Esophagus muscularis mucosa (tissue), 4 donors: ENCODE measurements at regions not wholly inside any gene's neighbourhood (a gene's known extent, or its start where the extent isn't known, plus 50 kb on each side); places are given as distances from the start of the nearest gene placed in this dataset.

Experiments used
- DNase-seq: peaks from one replicate; pipeline ENCODE4 v3.0.0-alpha.2; 2017; ENCODE audit errors: extremely low spot score
- H3K27ac ChIP-seq, 4 donors: fragments of 200-600 bp; sonication (generic); replicated peaks in 1 of 4; 1 replicate in 3 of 4; 2 replicates in 1 of 4; pipeline ENCODE4 v1.5.1; 2016 to 2019; ENCODE audit warnings: mild to moderate bottlenecking in 1 of 4
- H3K27me3 ChIP-seq, 4 donors: fragments of 200-600 bp; sonication (generic); one replicate each; pipeline versions ENCODE4 v1.5.1 to v1.6.0; 2016 to 2019
- H3K36me3 ChIP-seq, 4 donors: fragments of 200-600 bp; sonication (generic); one replicate each; pipeline ENCODE4 v1.5.1; 2016 to 2019
- H3K4me1 ChIP-seq, 4 donors: fragments of 200-600 bp; sonication (generic); one replicate each; pipeline ENCODE4 v1.5.1; 2016 to 2019
- H3K4me3 ChIP-seq, 4 donors: fragments of 200-600 bp; sonication (generic); 1 replicate in 2 of 4; 2 replicates in 2 of 4; pipeline ENCODE4 v1.5.1; 2016 to 2019; ENCODE audit warnings: mild to moderate bottlenecking in 4 of 4, moderate library complexity in 1 of 4
- H3K9me3 ChIP-seq, 4 donors: fragments of 200-600 bp; sonication (generic); 1 replicate in 3 of 4; 2 replicates in 1 of 4; pipeline ENCODE4 v1.5.1; 2016 to 2019
- EP300 ChIP-seq: sonication (generic); formaldehyde crosslinking; IDR thresholded peaks from one replicate; pipeline ENCODE4 v1.6.1; 2017; ENCODE audit warnings: antibody characterized with exemption
- POLR2A ChIP-seq: fragments of 450-650 bp; IDR thresholded peaks from one replicate; pipeline ENCODE4 v1.6.1; 2017; ENCODE audit warnings: antibody characterized with exemption, moderate library complexity, mild to moderate bottlenecking, low read depth
- POLR2AphosphoS5 ChIP-seq, 2 donors: sonication (generic); formaldehyde crosslinking; IDR thresholded peaks; one replicate each; pipeline ENCODE4 v1.6.1; 2017; ENCODE audit warnings: antibody characterized with exemption in 2 of 2
- WGBS: methylation state at CpG from one replicate; pipeline ENCODE4 v1.1.5; 2018; 5-methylcytosine and 5-hydroxymethylcytosine counted together
- intact Hi-C: fragments of 100-400 bp; cut with DNase I; formaldehyde crosslinking; loops from one replicate; pipeline ENCODE4 v1.15.1; 2023
- TF ChIP-seq, protein P1 (sequence below), 3 experiments: fragments of 200-600 bp in 2 of 3; fragments of 450-650 bp in 1 of 3; sonication (generic) in 2 of 3; IDR thresholded peaks; one replicate each; pipeline ENCODE4 v1.5.1; 2017 to 2019; ENCODE audit warnings: antibody characterized with exemption in 3 of 3, mild to moderate bottlenecking in 2 of 3, moderate library complexity in 1 of 3

DNA sequence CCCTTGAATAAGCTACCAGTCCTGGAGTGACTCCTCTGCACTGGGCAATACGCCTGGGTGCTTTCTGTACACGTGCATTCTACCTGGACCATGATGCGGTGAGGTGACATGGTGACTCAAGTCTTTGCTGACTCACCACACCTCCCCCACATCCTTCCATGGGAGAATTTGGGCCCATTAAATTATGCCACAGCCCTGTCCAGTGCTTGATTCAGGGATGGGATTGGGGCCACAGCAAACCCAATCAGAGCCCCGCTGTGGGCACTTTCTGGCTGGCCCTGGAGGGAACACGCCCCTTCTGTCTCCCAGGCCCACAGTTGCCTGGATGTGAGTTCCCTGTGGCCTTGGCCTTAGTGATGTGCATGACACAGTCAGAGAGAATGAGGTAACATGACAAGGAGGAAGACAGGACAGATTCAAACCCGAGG lies 86.9 kb downstream of the LRRC30 start:
- H3K4me1 ChIP-seq, result no peaks in the 10 kb centered on the region
- TF ChIP-seq, protein P1, sequence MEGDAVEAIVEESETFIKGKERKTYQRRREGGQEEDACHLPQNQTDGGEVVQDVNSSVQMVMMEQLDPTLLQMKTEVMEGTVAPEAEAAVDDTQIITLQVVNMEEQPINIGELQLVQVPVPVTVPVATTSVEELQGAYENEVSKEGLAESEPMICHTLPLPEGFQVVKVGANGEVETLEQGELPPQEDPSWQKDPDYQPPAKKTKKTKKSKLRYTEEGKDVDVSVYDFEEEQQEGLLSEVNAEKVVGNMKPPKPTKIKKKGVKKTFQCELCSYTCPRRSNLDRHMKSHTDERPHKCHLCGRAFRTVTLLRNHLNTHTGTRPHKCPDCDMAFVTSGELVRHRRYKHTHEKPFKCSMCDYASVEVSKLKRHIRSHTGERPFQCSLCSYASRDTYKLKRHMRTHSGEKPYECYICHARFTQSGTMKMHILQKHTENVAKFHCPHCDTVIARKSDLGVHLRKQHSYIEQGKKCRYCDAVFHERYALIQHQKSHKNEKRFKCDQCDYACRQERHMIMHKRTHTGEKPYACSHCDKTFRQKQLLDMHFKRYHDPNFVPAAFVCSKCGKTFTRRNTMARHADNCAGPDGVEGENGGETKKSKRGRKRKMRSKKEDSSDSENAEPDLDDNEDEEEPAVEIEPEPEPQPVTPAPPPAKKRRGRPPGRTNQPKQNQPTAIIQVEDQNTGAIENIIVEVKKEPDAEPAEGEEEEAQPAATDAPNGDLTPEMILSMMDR (IDR thresholded peaks at IDR 0.05), result no peak
- TF ChIP-seq POLR2A, result no peak
- no peak for TF ChIP-seq EP300
- no peak for TF ChIP-seq POLR2AphosphoS5 (IDR thresholded peaks at IDR 0.05)
- intact Hi-C loops, result no loop called here

DNA sequence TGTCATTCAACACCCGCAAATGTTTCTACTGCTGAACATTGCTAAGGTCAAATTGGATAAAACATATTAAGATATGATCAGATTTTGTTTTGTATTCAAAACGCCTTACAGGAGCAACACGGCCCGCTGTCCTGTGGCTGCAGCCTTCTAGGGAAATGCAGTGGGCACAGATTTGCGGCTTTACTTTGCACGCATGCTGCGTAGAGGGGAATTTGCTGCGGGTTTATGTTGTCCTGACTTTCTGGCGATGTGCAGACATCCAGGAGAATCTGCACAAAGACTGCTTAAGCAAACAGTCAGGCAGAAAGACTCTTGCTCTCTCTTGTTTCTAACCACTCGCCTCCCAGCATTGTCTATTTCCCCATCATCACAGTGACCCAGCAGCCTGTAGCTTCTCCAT lies 88.3 kb downstream of the LRRC30 start:
- peaks cover 0 to 5% (median 0%) of the 10 kb centered on the region in 4 donors for H3K4me1 ChIP-seq
- DNase-seq, result peak; percentile 89
- H3K27ac ChIP-seq, result no peak overlapping the region
- 87% methylated on average over 10 of the region's 10 CpGs for WGBS
- intact Hi-C loops, result no loop called here
- no peak overlapping the region for H3K4me3 ChIP-seq
- TF ChIP-seq, protein P1 (IDR thresholded peaks at IDR 0.05), result no peak
- TF ChIP-seq POLR2A (no peak), POLR2AphosphoS5 (IDR thresholded peaks at IDR 0.05) (no peak), EP300 (no peak)
- H3K36me3 ChIP-seq, result no peaks in the 10 kb centered on the region
- no peaks in the 10 kb centered on the region for H3K27me3 ChIP-seq
- no peaks in the 10 kb centered on the region for H3K9me3 ChIP-seq

More for the DNA sequence above, 86.9 kb downstream of the LRRC30 start:
- Histone ChIP-seq H3K27me3 (no peaks in the 10 kb centered on the region), H3K4me3 (no peak overlapping the region), H3K9me3 (peaks cover 0 to 7% (median 2%) of the 10 kb centered on the region in 4 donors), H3K36me3 (no peaks in the 10 kb centered on the region), H3K27ac (no peak overlapping the region)
- DNase-seq, result peak; percentile 80
- 89% methylated on average over 3 of the region's 6 CpGs for WGBS

DNA sequence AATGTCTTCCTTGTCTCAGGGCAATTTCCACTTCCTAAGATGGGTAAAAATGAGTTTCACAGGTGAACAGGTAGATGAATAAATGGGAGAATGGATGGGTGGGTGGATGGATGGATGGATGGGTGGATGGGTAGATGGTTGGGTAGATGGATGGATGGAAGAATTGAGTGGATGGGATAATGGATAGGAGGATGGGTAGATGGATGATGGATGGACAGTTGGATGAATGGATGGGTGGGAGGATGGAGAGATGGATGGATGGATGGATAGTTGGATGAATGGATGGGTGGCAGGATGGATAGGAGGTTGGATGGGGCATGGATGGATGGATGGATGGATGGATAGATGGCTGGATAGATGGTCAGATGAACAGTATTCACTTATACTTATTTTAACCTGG lies 90.9 kb downstream of the LRRC30 start:
- intact Hi-C loops, result no loop called here
- Histone ChIP-seq H3K36me3 (no peaks in the 10 kb centered on the region), H3K27ac (no peak overlapping the region), H3K4me3 (no peak overlapping the region), H3K9me3 (no peaks in the 10 kb centered on the region), H3K4me1 (peaks cover 0 to 9% (median 0%) of the 10 kb centered on the region in 4 donors), H3K27me3 (no peaks in the 10 kb centered on the region)
- TF ChIP-seq EP300 (no peak), POLR2A (no peak), POLR2AphosphoS5 (IDR thresholded peaks at IDR 0.05) (no peak)
- TF ChIP-seq, protein P1 (IDR thresholded peaks at IDR 0.05), result no peak
- DNase-seq, result peak; percentile 57

DNA sequence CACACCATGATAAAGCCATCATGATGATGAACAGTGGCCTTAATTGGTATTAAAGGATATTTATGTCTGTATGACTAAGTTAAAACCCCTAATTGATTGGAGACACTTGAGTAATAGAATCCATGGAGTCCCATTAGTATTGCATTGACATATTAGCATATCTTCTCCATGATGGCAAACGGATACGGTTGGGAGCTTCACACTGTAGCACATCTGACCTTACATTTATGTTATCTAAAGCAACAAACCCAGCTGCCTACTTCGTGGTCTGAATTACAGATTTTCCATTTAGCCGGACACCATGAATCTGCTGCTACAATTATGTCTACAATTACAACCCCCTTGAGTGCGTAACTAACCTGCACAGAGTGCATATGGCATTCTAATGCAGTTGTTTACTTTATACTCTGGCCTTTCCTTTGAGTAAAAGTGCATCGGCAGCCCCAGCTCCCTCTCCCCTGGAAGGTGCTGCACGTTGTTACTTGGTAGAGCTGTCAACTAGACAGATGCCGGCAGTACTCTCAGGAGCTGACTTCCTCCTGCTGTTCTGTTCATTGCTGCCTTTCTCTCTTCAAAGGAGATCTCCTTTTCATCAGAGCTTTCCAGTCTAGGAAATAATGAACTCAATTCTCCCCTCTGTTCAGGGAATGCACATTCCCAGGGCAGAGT lies 92.1 kb downstream of the LRRC30 start:
- H3K4me1 ChIP-seq, result peaks cover 0 to 9% (median 0%) of the 10 kb centered on the region in 4 donors
- intact Hi-C loops, result no loop called here
- no peaks in the 10 kb centered on the region for H3K27me3 ChIP-seq
- TF ChIP-seq POLR2AphosphoS5 (IDR thresholded peaks at IDR 0.05) (no peak), POLR2A (no peak), EP300 (no peak)
- TF ChIP-seq, protein P1 (IDR thresholded peaks at IDR 0.05), result no peak
- no peak overlapping the region for H3K4me3 ChIP-seq
- H3K36me3 ChIP-seq, result no peaks in the 10 kb centered on the region
- H3K9me3 ChIP-seq, result no peaks in the 10 kb centered on the region
- WGBS, result 44% methylated on average over 8 of the region's 8 CpGs
- peak; percentile 89 for DNase-seq
- no peak overlapping the region for H3K27ac ChIP-seq

DNA sequence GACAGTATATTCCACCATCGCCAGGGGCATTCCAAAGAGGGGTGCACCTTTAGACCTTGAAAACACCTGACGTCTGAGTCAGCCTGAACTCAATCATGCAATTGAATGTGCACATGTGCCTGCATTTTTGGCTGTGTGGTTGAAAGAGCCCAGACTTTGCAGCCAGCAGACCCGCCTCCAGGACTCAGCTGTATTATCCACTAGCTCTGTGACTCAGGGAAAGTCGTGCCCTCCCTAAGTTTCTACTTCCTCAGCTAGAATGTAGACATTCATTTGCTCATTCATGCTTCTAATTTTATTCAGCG lies 94.2 kb downstream of the LRRC30 start:
- no peaks in the 10 kb centered on the region for H3K9me3 ChIP-seq
- H3K27me3 ChIP-seq, result no peaks in the 10 kb centered on the region
- peaks cover 0 to 9% (median 0%) of the 10 kb centered on the region in 4 donors for H3K4me1 ChIP-seq
- H3K36me3 ChIP-seq, result no peaks in the 10 kb centered on the region
- H3K27ac ChIP-seq, result no peak overlapping the region
- H3K4me3 ChIP-seq, result no peak overlapping the region
- TF ChIP-seq, protein P1 (IDR thresholded peaks at IDR 0.05), result no peak
- no peak for DNase-seq
- intact Hi-C loops, result no loop called here
- WGBS, result 79% methylated on average over 5 of the region's 5 CpGs
